HCT116 (cell line): ENCODE measurements at regions not wholly inside any gene's neighbourhood (a gene's known extent, or its start where the extent isn't known, plus 50 kb on each side); places are given as distances from the start of the nearest gene placed in this dataset.

Experiments
- CTCF ChIP-seq, 3 experiments: fragments of 200-600 bp in 1 of 3; sonication (generic) in 1 of 3; IDR thresholded peaks in 2 of 3; conservative IDR thresholded peaks in 1 of 3; 2 replicates each; pipeline ENCODE4 v1.5.1; 2012 to 2017; ENCODE audit warnings: low read depth in 2 of 3, low read length in 2 of 3, antibody characterized with exemption in 1 of 3, borderline replicate concordance in 1 of 3, control low read depth in 1 of 3, mild to moderate bottlenecking in 1 of 3, mixed read lengths in 1 of 3, mixed run types in 1 of 3, moderate library complexity in 1 of 3; ENCODE audit not compliant: insufficient read depth in 1 of 3
- EZH2 ChIP-seq: fragments of 200-600 bp; sonication (generic); IDR thresholded peaks from 2 replicates; pipeline ENCODE4 v1.6.1; 2017; ENCODE audit warnings: antibody characterized with exemption, mixed run types
- JUND ChIP-seq: IDR thresholded peaks from 2 replicates; pipeline ENCODE4 v1.6.1; 2012
- MAX ChIP-seq: IDR thresholded peaks from 2 replicates; pipeline ENCODE4 v1.6.1; 2012
- POLR2A ChIP-seq: IDR thresholded peaks from 2 replicates; pipeline ENCODE4 v1.7.0; 2011; ENCODE audit warnings: borderline replicate concordance; ENCODE audit not compliant: insufficient read depth, insufficient read length; ENCODE audit errors: extremely low read depth

- TF ChIP-seq POLR2A = no peak
- TF ChIP-seq EZH2 = no peak
- TF ChIP-seq MAX = no peak
- no peak for TF ChIP-seq JUND
- peak; percentile 38 to 43 (median 41); a peak in 4 of 6 replicates for TF ChIP-seq CTCF (IDR thresholded peaks at IDR 0.05 in 2 of 3, conservative IDR thresholded peaks at IDR 0.05 in 1 of 3; ENCODE audit: borderline replicate concordance in 1 of 3, insufficient read depth in 1 of 3, low read depth in 2 of 3, low read length in 2 of 3)
Observed at GRCh38 chr6:105509506-105510331, 106.8 kb upstream of the PREP start.
